B cell (primary cell): ENCODE measurements at regions not wholly inside any gene's neighbourhood (a gene's known extent, or its start where the extent isn't known, plus 50 kb on each side); places are given as distances from the start of the nearest gene placed in this dataset.

Experiments
- ATAC-seq: fragments of 200-7000 bp; cut with Tn5 transposase; one replicate; pipeline ENCODE4 v1.10.0; 2021; ENCODE audit warnings: low read depth, mild to moderate bottlenecking, moderate number of reproducible peaks, moderate library complexity
- CTCF ChIA-PET: fragments of 350-600 bp; sonication (Branson Sonifier 250); formaldehyde crosslinking; loops from one replicate; lab custom pipeline; 2021; ENCODE audit warnings: antibody characterized with exemption, inconsistent platforms; lab: Charles Lee
- POLR2A ChIA-PET: fragments of 350-600 bp; sonication (Branson Sonifier 250); formaldehyde crosslinking; loops from one replicate; lab custom pipeline; 2021; ENCODE audit warnings: antibody characterized with exemption; lab: Charles Lee
- DNase-seq: peaks from one replicate; pipeline ENCODE4 v3.0.0; 2013
- H2AFZ ChIP-seq: 2 replicates; pipeline ENCODE4 v1.6.1; 2012; ENCODE audit warnings: mild to moderate bottlenecking, low read depth, low read length; ENCODE audit not compliant: insufficient read depth, poor library complexity, severe bottlenecking
- H3K27ac ChIP-seq, 2 donors: 1 replicate in 1 of 2; 2 replicates in 1 of 2; pipeline ENCODE4 v1.5.1; 2012 to 2013; ENCODE audit warnings: low read length in 2 of 2, mild to moderate bottlenecking in 2 of 2, moderate library complexity in 1 of 2
- H3K27me3 ChIP-seq, 4 experiments: fragments of 200-600 bp in 1 of 4; sonication (generic) in 1 of 4; replicated peaks in 1 of 4; 1 replicate in 2 of 4; 2 replicates in 2 of 4; pipeline versions ENCODE4 v1.6.1 to v1.7.0; 2013 to 2016; ENCODE audit warnings: low read length in 3 of 4, mild to moderate bottlenecking in 2 of 4, mixed read lengths in 1 of 4, moderate library complexity in 1 of 4; ENCODE audit not compliant: insufficient read depth in 4 of 4, control insufficient read depth in 3 of 4; ENCODE audit errors: control extremely low read depth in 1 of 4
- H3K36me3 ChIP-seq, 2 experiments: replicated peaks in 1 of 2; 1 replicate in 1 of 2; 2 replicates in 1 of 2; pipeline versions ENCODE4 v1.6.1 to v1.7.1; 2013; ENCODE audit warnings: low read length in 1 of 2; ENCODE audit not compliant: insufficient read depth in 2 of 2, control insufficient read depth in 1 of 2; ENCODE audit errors: control extremely low read depth in 1 of 2, extremely low read depth in 1 of 2
- H3K4me1 ChIP-seq, 2 donors: fragments of 200-600 bp in 1 of 2; sonication (generic) in 1 of 2; 1 replicate in 1 of 2; 2 replicates in 1 of 2; pipeline versions ENCODE4 v1.5.1 to v1.6.1; 2013 to 2017; ENCODE audit warnings: low read length in 2 of 2; ENCODE audit not compliant: control insufficient read depth in 2 of 2, insufficient read depth in 2 of 2
- H3K4me2 ChIP-seq: replicated peaks from 2 replicates; pipeline ENCODE3; 2012; ENCODE audit warnings: mild to moderate bottlenecking, low read depth, low read length; ENCODE audit not compliant: poor library complexity, severe bottlenecking
- H3K4me3 ChIP-seq, 5 experiments: fragments of 200-600 bp in 1 of 5; sonication (generic) in 1 of 5; 1 replicate in 3 of 5; 2 replicates in 2 of 5; pipeline versions ENCODE4 v1.5.1 to v1.7.0; 2011 to 2016; ENCODE audit warnings: low read length in 4 of 5, mild to moderate bottlenecking in 4 of 5, low read depth in 2 of 5, control low read depth in 1 of 5, moderate library complexity in 1 of 5; ENCODE audit not compliant: insufficient read depth in 1 of 5; ENCODE audit errors: control extremely low read depth in 1 of 5, extremely low read depth in 1 of 5
- H3K79me2 ChIP-seq: fragments of 200-600 bp; sonication (generic); one replicate; pipeline ENCODE4 v1.6.0; 2016; ENCODE audit warnings: low read length; ENCODE audit not compliant: control insufficient read depth, insufficient read depth
- H3K9ac ChIP-seq: fragments of 200-600 bp; sonication (generic); 2 replicates; pipeline ENCODE4 v1.6.1; 2017; ENCODE audit warnings: mild to moderate bottlenecking, low read length, moderate library complexity
- H3K9me3 ChIP-seq, 3 donors: one replicate each; pipeline versions ENCODE4 v1.6.1 to v1.7.1; 2013; ENCODE audit warnings: low read length in 2 of 3; ENCODE audit not compliant: control insufficient read depth in 2 of 3, insufficient read depth in 1 of 3; ENCODE audit errors: control extremely low read depth in 1 of 3
- H4K20me1 ChIP-seq: 2 replicates; pipeline ENCODE4 v1.6.0; 2012; ENCODE audit warnings: mild to moderate bottlenecking, low read length; ENCODE audit not compliant: insufficient read depth, control insufficient read depth, poor library complexity, severe bottlenecking
- H3K27ac Mint-ChIP-seq: one replicate; pipeline ENCODE4 v1.8.0; 2021; ENCODE audit warnings: mixed read lengths
- H3K27me3 Mint-ChIP-seq: one replicate; pipeline ENCODE4 v1.8.0; 2021; ENCODE audit warnings: mixed read lengths
- H3K4me1 Mint-ChIP-seq: one replicate; pipeline ENCODE4 v1.8.0; 2021; ENCODE audit warnings: mixed read lengths
- H3K4me3 Mint-ChIP-seq: one replicate; pipeline ENCODE4 v1.8.0; 2021; ENCODE audit warnings: mixed read lengths
- H3K9me3 Mint-ChIP-seq: one replicate; pipeline ENCODE4 v1.8.0; 2022; ENCODE audit warnings: mixed read lengths; ENCODE audit not compliant: insufficient read depth
- EZH2 ChIP-seq: IDR thresholded peaks from 2 replicates; pipeline ENCODE4 v1.6.1; 2012; ENCODE audit warnings: borderline replicate concordance, low read depth, mild to moderate bottlenecking, moderate library complexity, low read length; ENCODE audit not compliant: insufficient read depth, poor library complexity, severe bottlenecking
- WGBS: methylation state at CpG from one replicate; pipeline ENCODE4 v1.1.5; 2013; ENCODE audit warnings: missing lambda C conversion rate; ENCODE audit not compliant: insufficient coverage; 5-methylcytosine and 5-hydroxymethylcytosine counted together
- intact Hi-C: fragments of 100-400 bp; cut with micrococcal nuclease; formaldehyde crosslinking; loops from one replicate; pipeline ENCODE4 v1.10.0; 2022
- TF ChIP-seq, protein P1 (sequence below): fragments of 200-600 bp; IDR thresholded peaks from one replicate; pipeline ENCODE4 v1.8.0; 2022; ENCODE audit warnings: antibody characterized with exemption, mild to moderate bottlenecking

DNA sequence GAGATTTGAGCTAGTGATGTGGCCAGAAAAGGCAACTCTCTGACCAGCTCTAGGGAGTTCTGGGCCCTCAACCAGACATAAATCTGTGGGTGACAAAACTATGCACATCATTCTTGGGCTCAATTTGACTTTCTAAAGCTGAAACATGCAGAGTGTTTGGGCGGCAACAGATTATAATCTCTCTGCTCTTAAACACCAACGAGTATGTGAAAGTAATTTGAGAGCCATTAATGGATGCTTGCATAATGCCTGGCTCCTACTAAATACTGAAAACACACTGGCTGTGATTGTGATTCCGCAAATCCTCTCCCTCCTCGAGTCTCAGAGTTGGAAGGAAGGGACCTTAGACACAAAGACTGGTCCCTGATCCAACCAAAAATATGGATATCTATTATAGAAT, 186.7 kb downstream of the UACA start:
- ChIA-PET CTCF (no interaction called here), POLR2A (no interaction called here)
- H3K27ac Mint-ChIP-seq, result no peak overlapping the region
- no CpG with 5 or more reads among the region's 4 CpGs for WGBS
- Histone ChIP-seq H3K36me3 (no peaks in the 10 kb centered on the region), H4K20me1 (no peaks in the 10 kb centered on the region), H3K4me3 (no peak overlapping the region), H3K27me3 (peaks cover 0 to 21% (median 0%) of the 10 kb centered on the region in 4 experiments), H3K4me2 (no peak overlapping the region), H3K9ac (no peak overlapping the region), H3K79me2 (no peaks in the 10 kb centered on the region), H3K9me3 (peaks cover 0 to 7% (median 0%) of the 10 kb centered on the region in 3 donors), H2AFZ (no peak overlapping the region), H3K4me1 (no peaks in the 10 kb centered on the region), H3K27ac (no peak overlapping the region)
- no peak for DNase-seq
- H3K9me3 Mint-ChIP-seq, result peaks cover 6% of the 10 kb centered on the region
- intact Hi-C loops, result no loop called here
- peaks cover 20% of the 10 kb centered on the region for H3K27me3 Mint-ChIP-seq
- H3K4me3 Mint-ChIP-seq, result no peak overlapping the region
- H3K4me1 Mint-ChIP-seq, result no peaks in the 10 kb centered on the region
- TF ChIP-seq EZH2, result no peak
- TF ChIP-seq, protein P1, sequence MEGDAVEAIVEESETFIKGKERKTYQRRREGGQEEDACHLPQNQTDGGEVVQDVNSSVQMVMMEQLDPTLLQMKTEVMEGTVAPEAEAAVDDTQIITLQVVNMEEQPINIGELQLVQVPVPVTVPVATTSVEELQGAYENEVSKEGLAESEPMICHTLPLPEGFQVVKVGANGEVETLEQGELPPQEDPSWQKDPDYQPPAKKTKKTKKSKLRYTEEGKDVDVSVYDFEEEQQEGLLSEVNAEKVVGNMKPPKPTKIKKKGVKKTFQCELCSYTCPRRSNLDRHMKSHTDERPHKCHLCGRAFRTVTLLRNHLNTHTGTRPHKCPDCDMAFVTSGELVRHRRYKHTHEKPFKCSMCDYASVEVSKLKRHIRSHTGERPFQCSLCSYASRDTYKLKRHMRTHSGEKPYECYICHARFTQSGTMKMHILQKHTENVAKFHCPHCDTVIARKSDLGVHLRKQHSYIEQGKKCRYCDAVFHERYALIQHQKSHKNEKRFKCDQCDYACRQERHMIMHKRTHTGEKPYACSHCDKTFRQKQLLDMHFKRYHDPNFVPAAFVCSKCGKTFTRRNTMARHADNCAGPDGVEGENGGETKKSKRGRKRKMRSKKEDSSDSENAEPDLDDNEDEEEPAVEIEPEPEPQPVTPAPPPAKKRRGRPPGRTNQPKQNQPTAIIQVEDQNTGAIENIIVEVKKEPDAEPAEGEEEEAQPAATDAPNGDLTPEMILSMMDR, result no peak
- ATAC-seq, result no peak

DNA sequence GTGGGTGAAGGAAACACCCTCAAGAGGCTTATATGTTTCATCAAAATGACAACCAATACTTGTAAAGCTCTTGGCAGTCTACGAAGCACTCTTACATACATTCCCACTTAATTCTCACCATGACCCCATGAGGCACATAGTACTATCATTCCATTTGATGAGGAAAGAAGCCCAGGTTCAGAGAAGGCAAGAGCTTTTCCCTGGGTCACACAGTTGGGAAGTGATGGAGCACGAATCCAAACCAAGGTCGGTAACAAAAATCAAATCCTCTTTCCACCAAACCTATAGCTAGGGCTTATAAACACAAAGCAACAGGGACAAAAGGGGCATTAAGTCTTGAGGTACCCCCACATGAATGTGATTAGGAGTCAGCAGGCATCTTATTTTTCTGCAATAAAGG, 187.1 kb downstream of the UACA start:
- TF ChIP-seq EZH2, result no peak
- TF ChIP-seq, protein P1, result no peak
- ChIA-PET CTCF (no interaction called here), POLR2A (no interaction called here)
- DNase-seq (no peak), ATAC-seq (no peak)
- Mint-ChIP-seq H3K27me3 (peaks cover 22% of the 10 kb centered on the region), H3K4me1 (no peaks in the 10 kb centered on the region), H3K4me3 (no peak overlapping the region), H3K9me3 (peaks cover 6% of the 10 kb centered on the region), H3K27ac (no peak overlapping the region)
- Histone ChIP-seq H3K9ac (no peak overlapping the region), H3K9me3 (peaks cover 0 to 7% (median 0%) of the 10 kb centered on the region in 3 donors), H3K79me2 (no peaks in the 10 kb centered on the region), H3K4me3 (no peak overlapping the region), H4K20me1 (no peaks in the 10 kb centered on the region), H3K27me3 (peaks cover 0 to 17% (median 0%) of the 10 kb centered on the region in 4 experiments), H2AFZ (no peak overlapping the region), H3K4me1 (no peaks in the 10 kb centered on the region), H3K27ac (no peak overlapping the region), H3K4me2 (no peak overlapping the region), H3K36me3 (no peaks in the 10 kb centered on the region)
- no CpG with 5 or more reads among the region's 3 CpGs for WGBS
- intact Hi-C loops, result no loop called here
